HFF-Myc (cell line): ENCODE measurements at regions not wholly inside any gene's neighbourhood (a gene's known extent, or its start where the extent isn't known, plus 50 kb on each side); places are given as distances from the start of the nearest gene placed in this dataset.
A peak's percentile ranks its signal among the peaks of the same experiment; 100 is the strongest.

ENCODE experiments used
- DNase-seq: peaks from one replicate; pipeline ENCODE4 v3.0.0-alpha.2; 2011; ENCODE audit warnings: low read depth; ENCODE audit errors: extremely low read depth
- H3K4me3 ChIP-seq: replicated peaks from 2 replicates; pipeline ENCODE4 v1.5.1; 2011; ENCODE audit warnings: low read depth, mild to moderate bottlenecking, control low read depth, low read length
- TF ChIP-seq, protein P1 (sequence below): IDR thresholded peaks from 2 replicates; pipeline ENCODE4 v1.5.1; 2012; ENCODE audit warnings: mild to moderate bottlenecking, low read depth, low read length, control low read depth; ENCODE audit errors: missing control alignments

GRCh38 chrX:2614911-2615310 lies 76.2 kb upstream of the CD99 start:
- peak; percentile 64 for DNase-seq
- no peak overlapping the region for H3K4me3 ChIP-seq
- TF ChIP-seq, protein P1, sequence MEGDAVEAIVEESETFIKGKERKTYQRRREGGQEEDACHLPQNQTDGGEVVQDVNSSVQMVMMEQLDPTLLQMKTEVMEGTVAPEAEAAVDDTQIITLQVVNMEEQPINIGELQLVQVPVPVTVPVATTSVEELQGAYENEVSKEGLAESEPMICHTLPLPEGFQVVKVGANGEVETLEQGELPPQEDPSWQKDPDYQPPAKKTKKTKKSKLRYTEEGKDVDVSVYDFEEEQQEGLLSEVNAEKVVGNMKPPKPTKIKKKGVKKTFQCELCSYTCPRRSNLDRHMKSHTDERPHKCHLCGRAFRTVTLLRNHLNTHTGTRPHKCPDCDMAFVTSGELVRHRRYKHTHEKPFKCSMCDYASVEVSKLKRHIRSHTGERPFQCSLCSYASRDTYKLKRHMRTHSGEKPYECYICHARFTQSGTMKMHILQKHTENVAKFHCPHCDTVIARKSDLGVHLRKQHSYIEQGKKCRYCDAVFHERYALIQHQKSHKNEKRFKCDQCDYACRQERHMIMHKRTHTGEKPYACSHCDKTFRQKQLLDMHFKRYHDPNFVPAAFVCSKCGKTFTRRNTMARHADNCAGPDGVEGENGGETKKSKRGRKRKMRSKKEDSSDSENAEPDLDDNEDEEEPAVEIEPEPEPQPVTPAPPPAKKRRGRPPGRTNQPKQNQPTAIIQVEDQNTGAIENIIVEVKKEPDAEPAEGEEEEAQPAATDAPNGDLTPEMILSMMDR, result peak; percentile 43

- DNase-seq, result no peak
- TF ChIP-seq, protein P1, result no peak
- H3K4me3 ChIP-seq, result peak overlapping the region; percentile 73
Measured at GRCh38 chrX:2610246-2611170, 80.6 kb upstream of the CD99 start.

DNA sequence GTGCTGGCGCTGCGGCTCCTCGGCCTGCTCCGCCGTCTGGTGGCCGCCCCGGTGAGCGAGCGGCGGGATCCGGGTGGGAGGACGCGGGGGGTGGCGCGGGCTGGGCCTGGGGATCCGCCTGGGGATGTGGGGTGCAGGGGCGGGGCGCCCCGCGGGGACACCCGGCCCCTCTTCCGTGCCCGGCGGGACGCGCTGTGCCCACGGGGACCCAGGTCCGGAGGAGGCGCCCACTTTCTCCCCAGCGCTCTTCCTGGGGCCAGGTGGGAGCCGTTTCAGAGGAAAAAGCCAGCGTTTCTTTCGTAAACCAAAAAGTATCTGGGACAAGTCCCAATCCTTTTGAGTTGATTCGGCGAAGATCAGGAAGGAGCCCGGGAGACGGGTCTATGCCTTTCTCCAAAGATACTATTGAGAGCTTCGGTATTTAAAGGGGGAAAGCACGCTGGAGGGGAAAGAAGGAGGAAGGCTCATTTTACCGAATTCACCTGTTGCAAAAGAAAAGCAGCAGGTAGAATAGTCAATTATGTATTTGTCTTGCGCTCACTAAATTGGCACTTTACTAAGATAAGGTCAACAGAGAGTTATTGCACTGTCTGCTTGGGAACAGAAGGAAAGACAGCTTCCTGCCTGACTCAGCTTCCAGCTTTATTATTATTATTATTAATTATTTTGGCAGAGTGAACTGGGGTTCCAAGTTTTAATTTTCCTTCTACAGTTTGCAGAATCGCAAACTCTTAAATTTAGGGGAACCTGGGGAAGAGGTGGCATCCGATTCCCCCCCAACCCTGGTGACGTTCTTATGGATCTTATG lies 81.5 kb upstream of the CD99 start:
- DNase-seq, result no peak
- TF ChIP-seq, protein P1, result no peak
- H3K4me3 ChIP-seq, result peak overlapping the region; percentile 73

GRCh38 chrX:2608638-2609430 lies 82.3 kb upstream of the CD99 start:
- peak overlapping the region; percentile 73 for H3K4me3 ChIP-seq
- DNase-seq, result no peak
- TF ChIP-seq, protein P1, result no peak

DNA sequence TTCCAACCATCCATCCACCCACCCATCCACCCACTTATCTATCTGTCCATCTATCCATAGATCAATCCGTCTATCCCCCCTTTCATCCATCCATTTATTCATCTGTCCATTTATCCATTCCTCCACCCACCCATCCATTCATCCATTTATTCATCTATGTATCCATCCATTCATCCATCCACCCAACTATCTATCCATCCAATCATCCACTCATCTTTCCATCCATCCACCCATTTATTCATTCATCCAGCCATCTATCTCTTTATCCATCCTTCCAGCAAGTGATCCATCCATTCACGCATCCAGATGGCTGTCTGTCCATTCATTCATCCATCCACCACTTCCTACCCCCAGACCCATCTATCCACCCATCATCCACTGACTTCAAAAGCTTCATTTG lies 84.0 kb upstream of the CD99 start:
- H3K4me3 ChIP-seq, result no peak overlapping the region
- TF ChIP-seq, protein P1, result no peak
- no peak for DNase-seq

DNA sequence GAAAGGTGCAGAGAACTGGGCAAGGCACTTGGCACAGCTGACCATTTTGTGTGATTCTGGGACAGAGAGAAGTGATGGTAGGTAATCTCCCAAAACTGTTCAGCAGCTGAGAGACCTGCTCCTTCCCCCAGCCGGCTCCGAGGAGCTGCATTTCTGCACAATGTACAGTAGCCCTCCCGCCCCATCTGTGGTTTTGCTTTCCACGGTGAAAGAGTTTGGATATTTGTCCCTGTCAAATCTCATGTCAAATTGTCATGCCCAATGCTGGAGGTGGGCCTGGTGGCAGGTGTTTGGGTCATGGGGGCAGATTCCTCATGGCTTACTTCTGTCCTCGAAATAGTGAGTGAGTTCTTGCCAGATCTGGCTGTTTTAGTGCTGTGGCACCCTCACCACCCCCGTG lies 90.5 kb upstream of the CD99 start:
- DNase-seq, result no peak
- TF ChIP-seq, protein P1, result no peak
- no peak overlapping the region for H3K4me3 ChIP-seq
